ENCODE measurements at regions not wholly inside any gene's neighbourhood (a gene's known extent, or its start where the extent isn't known, plus 50 kb on each side); places are given as distances from the start of the nearest gene placed in this dataset.

- Histone ChIP-seq H3K4me3 (ENCODE audit: low read length) (no peak overlapping the region), H3F3A (ENCODE audit: insufficient read depth, low read length, poor library complexity, severe bottlenecking) (no peaks in the 10 kb centered on the region), H2AFZ (ENCODE audit: low read depth, low read length) (no peak overlapping the region), H3K79me2 (replicated peaks; ENCODE audit: insufficient read depth, low read length) (no peaks in the 10 kb centered on the region), H3K4me2 (ENCODE audit: low read length) (no peak overlapping the region), H3K9me3 (ENCODE audit: low read length) (no peaks in the 10 kb centered on the region), H3K9me2 (ENCODE audit: insufficient read depth, low read length) (no peaks in the 10 kb centered on the region), H4K20me1 (ENCODE audit: insufficient read depth) (no peaks in the 10 kb centered on the region), H3K9ac (ENCODE audit: low read length) (no peak overlapping the region), H3K27me3 (ENCODE audit: insufficient read depth, low read depth, low read length) (no peaks in the 10 kb centered on the region), H3K36me3 (ENCODE audit: insufficient read depth, low read length) (no peaks in the 10 kb centered on the region), H3K27ac (ENCODE audit: low read length) (no peak overlapping the region)
- TF ChIP-seq REST (IDR thresholded peaks at IDR 0.05; ENCODE audit: borderline replicate concordance) (no peak), MXI1 (conservative IDR thresholded peaks at IDR 0.05; ENCODE audit: poor library complexity, severe bottlenecking) (no peak), SMC3 (conservative IDR thresholded peaks at IDR 0.05; ENCODE audit: poor library complexity) (no peak), EP300 (conservative IDR thresholded peaks at IDR 0.05; ENCODE audit: poor library complexity, severe bottlenecking) (no peak), TAF1 (IDR thresholded peaks at IDR 0.05; ENCODE audit: low read depth) (no peak), RAD21 (conservative IDR thresholded peaks at IDR 0.05) (no peak), EZH2 (IDR thresholded peaks at IDR 0.05; ENCODE audit: borderline replicate concordance, insufficient read depth, low read length, poor library complexity, severe bottlenecking) (no peak), POLR2AphosphoS5 (IDR thresholded peaks at IDR 0.05) (no peak), CTCF (IDR thresholded peaks at IDR 0.05; ENCODE audit: poor library complexity, severe bottlenecking) (no peak)
These were observed 304.2 kb downstream of the RAB38 start for GRCh38 chr11:87871056-87871455.

GRCh38 chr11:87870086-87870485 lies 305.2 kb downstream of the RAB38 start:
- no peak overlapping the region for H3K4me2 ChIP-seq (ENCODE audit: low read length)
- TF ChIP-seq MXI1 (conservative IDR thresholded peaks at IDR 0.05; ENCODE audit: poor library complexity, severe bottlenecking) (no peak), TAF1 (IDR thresholded peaks at IDR 0.05; ENCODE audit: low read depth) (no peak), CTCF (IDR thresholded peaks at IDR 0.05; ENCODE audit: poor library complexity, severe bottlenecking) (no peak), EZH2 (IDR thresholded peaks at IDR 0.05; ENCODE audit: borderline replicate concordance, insufficient read depth, low read length, poor library complexity, severe bottlenecking) (no peak), RAD21 (conservative IDR thresholded peaks at IDR 0.05) (no peak), POLR2AphosphoS5 (IDR thresholded peaks at IDR 0.05) (no peak), REST (IDR thresholded peaks at IDR 0.05; ENCODE audit: borderline replicate concordance) (no peak), SMC3 (conservative IDR thresholded peaks at IDR 0.05; ENCODE audit: poor library complexity) (no peak), EP300 (conservative IDR thresholded peaks at IDR 0.05; ENCODE audit: poor library complexity, severe bottlenecking) (no peak)
- H4K20me1 ChIP-seq (ENCODE audit: insufficient read depth) = no peaks in the 10 kb centered on the region

More at GRCh38 chr11:87870086-87870485, 305.2 kb downstream of the RAB38 start:
- Histone ChIP-seq H3K9me3 (ENCODE audit: low read length) (no peaks in the 10 kb centered on the region), H3K9ac (ENCODE audit: low read length) (no peak overlapping the region), H3K27me3 (ENCODE audit: insufficient read depth, low read depth, low read length) (no peaks in the 10 kb centered on the region), H3K9me2 (ENCODE audit: insufficient read depth, low read length) (no peaks in the 10 kb centered on the region), H3K79me2 (replicated peaks; ENCODE audit: insufficient read depth, low read length) (no peaks in the 10 kb centered on the region), H3K27ac (ENCODE audit: low read length) (no peak overlapping the region), H3F3A (ENCODE audit: insufficient read depth, low read length, poor library complexity, severe bottlenecking) (no peaks in the 10 kb centered on the region), H2AFZ (ENCODE audit: low read depth, low read length) (no peak overlapping the region), H3K4me3 (ENCODE audit: low read length) (no peak overlapping the region), H3K36me3 (ENCODE audit: insufficient read depth, low read length) (no peaks in the 10 kb centered on the region)

Data from neural cell (in vitro differentiated cells).